Stimulated activated CD4-positive, alpha-beta T cell treated with anti-CD3 and anti-CD28 coated beads, Interleukin-12 subunit alpha, Interleukin-12 subunit beta, amount 100 ng/mL, for 24 hours (primary cell): ENCODE measurements at regions not wholly inside any gene's neighbourhood (a gene's known extent, or its start where the extent isn't known, plus 50 kb on each side); places are given as distances from the start of the nearest gene placed in this dataset.

Experiments used
- DNase-seq, 2 experiments: peaks; one replicate each; pipeline ENCODE4 v3.0.0-alpha.2; 2020; ENCODE audit warnings: low read depth in 2 of 2

DNA sequence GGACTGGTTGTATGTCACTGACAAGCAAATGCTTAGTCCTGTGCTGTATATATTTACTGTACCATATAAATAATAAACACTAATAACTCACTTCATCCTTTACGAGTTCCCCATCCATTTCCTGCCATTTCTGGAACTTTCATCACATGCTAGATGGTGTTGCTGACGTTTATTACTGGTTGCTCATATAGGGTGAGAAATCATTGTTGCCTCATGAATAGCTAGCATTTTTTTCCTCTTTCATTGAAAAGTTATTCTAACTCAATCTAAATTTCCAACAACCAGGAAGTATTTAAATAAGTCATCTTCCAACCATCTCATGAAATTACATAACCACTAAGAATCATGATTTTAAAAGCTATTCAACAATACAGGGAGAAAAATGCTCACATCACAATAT lies 88.6 kb upstream of the RCN1 start:
- DNase-seq: no peak

DNA sequence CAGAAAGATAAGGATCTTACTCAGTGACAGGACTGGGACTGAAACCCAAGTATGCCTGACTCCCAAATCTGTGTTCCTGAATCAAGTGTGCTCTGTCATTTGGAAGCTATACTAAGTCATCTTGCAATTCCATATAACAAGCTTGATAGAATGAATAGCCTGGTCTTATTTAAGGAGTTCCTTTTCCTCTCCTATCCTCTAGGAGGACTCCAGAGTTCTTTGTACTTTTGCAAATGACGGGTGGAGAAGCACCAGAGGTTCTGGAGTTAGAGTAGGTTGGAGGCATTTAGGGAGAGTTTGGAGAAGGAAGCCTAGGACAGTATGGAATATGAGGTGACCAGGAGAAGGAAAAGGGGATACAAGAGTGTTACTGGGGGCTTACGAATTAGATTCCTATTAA lies 92.9 kb upstream of the RCN1 start:
- DNase-seq: no peak

DNA sequence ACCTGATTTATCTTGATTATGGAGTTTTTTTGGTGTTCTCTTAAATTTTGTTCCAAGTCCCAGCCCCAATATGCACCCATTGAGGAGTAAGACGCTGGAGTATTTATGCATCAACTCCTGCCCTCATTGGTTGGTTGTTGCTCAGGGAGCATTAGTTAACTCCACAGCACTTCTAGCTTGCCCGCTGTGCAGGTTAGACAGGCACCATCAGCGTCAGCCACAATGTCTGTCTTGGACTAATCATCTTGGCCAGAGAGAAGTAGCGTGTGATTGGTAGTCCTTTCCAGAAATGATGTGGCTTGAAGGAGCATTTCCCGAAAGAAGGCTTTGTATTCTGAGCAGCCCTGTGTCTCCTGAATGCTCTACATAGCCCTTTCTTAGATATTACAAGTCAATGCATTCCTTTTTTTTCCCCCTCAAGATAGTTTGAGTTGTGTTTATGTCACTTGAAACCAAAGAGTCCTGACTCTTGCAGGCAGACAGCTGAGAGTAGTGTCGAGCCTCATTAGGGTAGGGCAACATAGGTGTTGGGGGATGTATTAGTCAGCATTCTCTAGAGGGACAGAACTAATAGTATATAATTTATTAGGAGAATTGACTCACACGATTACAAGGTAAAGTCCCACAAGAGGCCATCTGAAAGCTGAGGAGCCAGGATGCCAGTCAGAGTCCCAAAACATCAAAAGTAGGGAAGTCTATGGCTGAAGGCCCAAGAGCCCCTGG lies 94.6 kb upstream of the RCN1 start:
- no peak for DNase-seq

DNA sequence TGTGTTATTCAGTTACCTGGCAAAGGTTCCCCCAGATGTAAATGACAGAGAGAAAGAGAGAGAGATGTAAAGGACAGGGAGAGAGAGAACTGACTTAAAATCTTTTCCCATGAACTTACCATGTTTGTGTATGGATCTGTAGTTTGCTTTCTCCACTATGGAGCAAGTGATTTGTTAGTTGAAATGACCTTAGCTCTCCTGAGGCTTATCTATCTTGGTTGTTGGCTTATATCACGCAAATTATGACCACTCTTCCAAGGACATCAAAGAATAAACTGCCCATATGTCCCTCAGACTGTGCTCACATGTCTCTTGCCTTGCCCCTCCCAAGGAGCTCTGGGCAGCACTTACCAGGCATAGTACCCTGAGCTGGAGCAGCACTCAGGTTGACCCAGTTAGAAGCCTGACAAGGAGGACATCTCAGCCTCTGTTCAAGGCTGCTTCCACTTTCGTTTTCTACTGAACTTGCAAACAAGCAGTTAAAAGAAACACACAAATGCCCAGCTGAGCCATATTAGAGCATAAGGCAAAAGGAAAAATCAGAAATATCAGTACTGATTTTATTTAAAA lies 95.3 kb upstream of the RCN1 start:
- DNase-seq: no peak

- DNase-seq: no peak
Measured at GRCh38 chr11:31995032-31995431, 95.8 kb upstream of the RCN1 start.

GRCh38 chr11:31987118-31988005 lies 103.5 kb upstream of the RCN1 start:
- DNase-seq: no peak

DNA sequence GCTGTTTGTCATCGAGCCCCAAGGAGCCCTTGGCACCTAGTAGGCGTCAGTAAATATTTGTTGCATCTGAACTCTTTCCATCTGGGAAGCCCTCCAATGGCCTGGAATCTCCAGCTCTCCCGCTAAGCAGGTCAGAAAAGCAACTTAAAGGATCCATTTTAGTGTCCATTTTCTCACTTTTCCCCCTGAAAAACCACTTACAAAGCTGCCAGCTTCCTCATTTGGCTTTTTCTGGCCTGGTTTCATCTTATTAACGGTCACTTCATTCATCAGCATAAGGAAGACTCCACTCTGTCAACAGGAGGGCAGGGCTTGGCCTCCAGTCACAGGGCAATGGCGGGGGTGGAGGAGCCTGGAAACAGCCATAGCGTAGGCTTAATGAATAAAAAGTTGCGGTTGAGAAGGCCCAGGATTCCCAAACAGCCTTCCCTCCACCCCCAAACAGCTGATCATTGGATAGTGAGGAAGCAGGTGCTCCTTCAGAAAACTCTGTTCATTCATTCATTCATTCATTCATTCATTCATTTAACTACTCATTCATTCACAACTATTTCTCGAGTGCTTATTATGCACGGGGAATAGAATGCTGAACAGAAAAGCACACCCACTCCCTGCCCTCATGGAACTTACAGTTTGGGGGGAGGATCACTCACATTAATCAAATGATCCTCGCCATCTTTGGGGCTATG lies 104.5 kb upstream of the RCN1 start:
- DNase-seq: no peak

DNA sequence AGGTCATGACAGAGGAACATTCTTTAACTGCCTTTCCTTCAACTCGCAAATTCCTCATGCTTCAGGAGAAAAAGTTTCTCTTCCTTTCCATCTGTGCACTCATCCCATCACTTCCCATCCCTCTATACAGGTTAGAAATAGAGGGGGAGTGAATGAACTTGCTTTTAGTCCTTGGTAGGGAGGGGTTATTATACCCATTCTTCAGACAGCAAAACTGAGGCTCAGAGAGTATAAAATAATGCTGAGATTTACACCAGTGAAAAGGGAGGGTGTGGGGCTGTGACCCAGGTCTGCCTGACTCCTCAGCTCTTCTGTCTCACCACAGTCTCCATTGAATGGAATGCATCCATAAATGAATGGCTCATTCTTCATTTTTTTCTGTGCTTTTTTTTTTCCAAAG lies 109.4 kb upstream of the RCN1 start:
- no peak for DNase-seq

DNA sequence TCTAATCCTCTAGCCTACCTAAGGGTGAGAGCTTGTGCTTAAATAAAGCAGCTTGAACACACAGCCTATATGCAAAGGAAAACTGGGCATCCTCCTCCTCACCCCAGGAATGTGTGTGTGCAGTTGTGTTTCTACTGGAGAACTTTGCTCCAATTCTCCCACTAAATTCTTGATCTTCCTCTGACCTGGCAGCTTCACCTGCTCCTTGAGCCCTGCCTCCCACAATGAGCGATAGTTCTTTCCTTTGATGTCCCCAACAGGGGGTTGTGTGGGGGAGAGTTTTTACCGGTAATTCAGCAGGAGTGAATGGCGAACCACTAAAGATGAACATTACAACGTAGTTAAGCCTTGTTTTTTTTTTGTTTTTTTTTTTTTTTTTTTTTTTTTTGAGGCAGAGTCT lies 113.5 kb upstream of the RCN1 start:
- no peak for DNase-seq

- DNase-seq: no peak
Measured at GRCh38 chr11:31974366-31975136, 116.3 kb upstream of the RCN1 start.

GRCh38 chr11:31973172-31973571 lies 117.7 kb upstream of the RCN1 start:
- no peak for DNase-seq

GRCh38 chr11:31972623-31973022 lies 118.3 kb upstream of the RCN1 start:
- no peak for DNase-seq

DNA sequence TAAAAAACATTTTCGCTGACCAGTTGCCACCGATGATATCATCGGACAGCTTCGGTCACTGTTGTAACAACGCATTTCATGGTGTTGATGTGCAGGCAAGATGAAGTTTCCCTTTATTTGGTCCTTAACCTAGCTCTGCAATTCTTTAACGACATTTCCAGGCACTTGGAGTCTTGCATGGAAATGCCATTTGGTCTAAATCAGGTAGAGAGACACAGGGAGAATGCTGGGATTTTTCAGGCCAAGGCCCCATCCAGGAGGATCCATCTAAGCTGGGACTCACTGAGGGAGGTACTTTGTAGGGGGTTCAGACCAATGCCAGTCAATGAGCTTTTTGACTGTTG lies 121.5 kb upstream of the RCN1 start:
- DNase-seq: no peak

- no peak for DNase-seq
Measured at GRCh38 chr11:31968461-31969358, 122.2 kb upstream of the RCN1 start.

- no peak for DNase-seq
Measured at GRCh38 chr11:31967404-31968130, 123.3 kb upstream of the RCN1 start.

GRCh38 chr11:31966846-31967245 lies 124.0 kb upstream of the RCN1 start:
- no peak for DNase-seq

DNA sequence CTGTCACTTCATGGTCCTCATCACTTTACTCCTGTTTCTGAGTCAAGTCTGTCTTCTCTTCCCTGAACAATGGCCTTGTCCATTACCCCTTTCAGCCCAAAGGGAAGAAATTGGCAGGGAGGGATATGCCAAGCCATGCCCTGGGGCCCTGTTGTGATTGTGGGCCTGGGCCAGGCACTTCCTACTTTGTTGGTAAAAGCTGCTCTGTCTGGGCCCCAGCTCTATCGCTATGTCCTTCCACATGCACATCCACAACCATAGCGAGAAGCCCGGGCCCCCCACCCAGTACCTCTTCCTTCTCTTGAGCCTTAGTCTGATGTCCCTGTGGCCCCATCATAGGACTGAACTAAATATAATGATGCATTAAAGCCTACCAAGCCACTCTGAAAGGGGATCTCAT lies 126.7 kb upstream of the RCN1 start:
- DNase-seq: no peak

- no peak for DNase-seq
Measured at GRCh38 chr11:31960126-31960525, 130.7 kb upstream of the RCN1 start.

DNA sequence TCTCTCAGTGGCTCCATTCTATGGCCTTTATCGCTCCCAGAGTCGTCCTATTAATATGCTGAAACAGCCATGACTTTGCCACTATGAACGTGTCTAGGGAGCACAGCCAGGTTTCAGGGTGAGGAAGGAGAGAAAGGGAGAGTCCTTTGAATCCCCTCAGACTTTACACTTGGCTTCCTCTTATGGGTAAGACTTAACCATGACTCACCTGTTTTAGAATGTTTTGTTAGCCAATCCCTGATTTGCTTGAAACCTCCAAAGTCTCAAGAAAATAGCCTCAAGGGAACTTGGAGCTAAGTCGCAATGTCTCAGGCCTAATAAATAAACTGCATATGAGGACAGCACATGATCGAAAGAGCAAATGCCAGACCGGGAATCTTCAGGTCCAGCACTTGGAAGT lies 131.2 kb upstream of the RCN1 start:
- DNase-seq: no peak
